ENCODE measurements at regions not wholly inside any gene's neighbourhood (a gene's known extent, or its start where the extent isn't known, plus 50 kb on each side); places are given as distances from the start of the nearest gene placed in this dataset.

DNA sequence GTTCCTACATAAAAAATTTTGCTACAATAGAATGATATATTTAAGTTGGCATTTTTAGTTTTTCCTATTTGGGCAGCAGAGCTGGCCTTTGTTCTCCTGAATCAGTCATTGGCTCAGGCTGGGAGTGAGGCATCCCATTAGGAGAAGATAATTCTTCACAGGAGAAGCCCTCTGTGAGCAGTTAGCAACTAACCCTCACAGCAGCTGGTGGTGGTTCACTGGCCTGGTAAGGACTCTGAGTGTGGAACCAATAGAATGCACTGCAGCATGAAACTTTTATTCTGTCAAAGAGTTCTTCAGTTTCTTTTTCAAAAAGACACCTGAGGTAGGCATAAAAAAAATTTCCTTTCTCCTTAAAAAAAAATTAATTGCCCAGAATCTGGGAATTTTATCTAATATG is 562.6 kb downstream of the ZNF385D start (continued):
- TF ChIP-seq, protein P1, sequence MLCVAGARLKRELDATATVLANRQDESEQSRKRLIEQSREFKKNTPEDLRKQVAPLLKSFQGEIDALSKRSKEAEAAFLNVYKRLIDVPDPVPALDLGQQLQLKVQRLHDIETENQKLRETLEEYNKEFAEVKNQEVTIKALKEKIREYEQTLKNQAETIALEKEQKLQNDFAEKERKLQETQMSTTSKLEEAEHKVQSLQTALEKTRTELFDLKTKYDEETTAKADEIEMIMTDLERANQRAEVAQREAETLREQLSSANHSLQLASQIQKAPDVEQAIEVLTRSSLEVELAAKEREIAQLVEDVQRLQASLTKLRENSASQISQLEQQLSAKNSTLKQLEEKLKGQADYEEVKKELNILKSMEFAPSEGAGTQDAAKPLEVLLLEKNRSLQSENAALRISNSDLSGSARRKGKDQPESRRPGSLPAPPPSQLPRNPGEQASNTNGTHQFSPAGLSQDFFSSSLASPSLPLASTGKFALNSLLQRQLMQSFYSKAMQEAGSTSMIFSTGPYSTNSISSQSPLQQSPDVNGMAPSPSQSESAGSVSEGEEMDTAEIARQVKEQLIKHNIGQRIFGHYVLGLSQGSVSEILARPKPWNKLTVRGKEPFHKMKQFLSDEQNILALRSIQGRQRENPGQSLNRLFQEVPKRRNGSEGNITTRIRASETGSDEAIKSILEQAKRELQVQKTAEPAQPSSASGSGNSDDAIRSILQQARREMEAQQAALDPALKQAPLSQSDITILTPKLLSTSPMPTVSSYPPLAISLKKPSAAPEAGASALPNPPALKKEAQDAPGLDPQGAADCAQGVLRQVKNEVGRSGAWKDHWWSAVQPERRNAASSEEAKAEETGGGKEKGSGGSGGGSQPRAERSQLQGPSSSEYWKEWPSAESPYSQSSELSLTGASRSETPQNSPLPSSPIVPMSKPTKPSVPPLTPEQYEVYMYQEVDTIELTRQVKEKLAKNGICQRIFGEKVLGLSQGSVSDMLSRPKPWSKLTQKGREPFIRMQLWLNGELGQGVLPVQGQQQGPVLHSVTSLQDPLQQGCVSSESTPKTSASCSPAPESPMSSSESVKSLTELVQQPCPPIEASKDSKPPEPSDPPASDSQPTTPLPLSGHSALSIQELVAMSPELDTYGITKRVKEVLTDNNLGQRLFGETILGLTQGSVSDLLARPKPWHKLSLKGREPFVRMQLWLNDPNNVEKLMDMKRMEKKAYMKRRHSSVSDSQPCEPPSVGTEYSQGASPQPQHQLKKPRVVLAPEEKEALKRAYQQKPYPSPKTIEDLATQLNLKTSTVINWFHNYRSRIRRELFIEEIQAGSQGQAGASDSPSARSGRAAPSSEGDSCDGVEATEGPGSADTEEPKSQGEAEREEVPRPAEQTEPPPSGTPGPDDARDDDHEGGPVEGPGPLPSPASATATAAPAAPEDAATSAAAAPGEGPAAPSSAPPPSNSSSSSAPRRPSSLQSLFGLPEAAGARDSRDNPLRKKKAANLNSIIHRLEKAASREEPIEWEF (IDR thresholded peaks at IDR 0.05; ENCODE audit: insufficient replicate concordance, low read depth, low read length): no peak
- no peak for TF ChIP-seq BRCA1 (IDR thresholded peaks at IDR 0.05; ENCODE audit: low read depth, low read length)
- TF ChIP-seq, protein P2, sequence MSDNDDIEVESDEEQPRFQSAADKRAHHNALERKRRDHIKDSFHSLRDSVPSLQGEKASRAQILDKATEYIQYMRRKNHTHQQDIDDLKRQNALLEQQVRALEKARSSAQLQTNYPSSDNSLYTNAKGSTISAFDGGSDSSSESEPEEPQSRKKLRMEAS (IDR thresholded peaks at IDR 0.05; ENCODE audit: low read depth, low read length): no peak
- TF ChIP-seq CHD1 (IDR thresholded peaks at IDR 0.05; ENCODE audit: low read depth, low read length): no peak
- TF ChIP-seq SPI1 (IDR thresholded peaks at IDR 0.05; ENCODE audit: borderline replicate concordance, insufficient read depth, low read depth, low read length): no peak
- TF ChIP-seq, protein P3, sequence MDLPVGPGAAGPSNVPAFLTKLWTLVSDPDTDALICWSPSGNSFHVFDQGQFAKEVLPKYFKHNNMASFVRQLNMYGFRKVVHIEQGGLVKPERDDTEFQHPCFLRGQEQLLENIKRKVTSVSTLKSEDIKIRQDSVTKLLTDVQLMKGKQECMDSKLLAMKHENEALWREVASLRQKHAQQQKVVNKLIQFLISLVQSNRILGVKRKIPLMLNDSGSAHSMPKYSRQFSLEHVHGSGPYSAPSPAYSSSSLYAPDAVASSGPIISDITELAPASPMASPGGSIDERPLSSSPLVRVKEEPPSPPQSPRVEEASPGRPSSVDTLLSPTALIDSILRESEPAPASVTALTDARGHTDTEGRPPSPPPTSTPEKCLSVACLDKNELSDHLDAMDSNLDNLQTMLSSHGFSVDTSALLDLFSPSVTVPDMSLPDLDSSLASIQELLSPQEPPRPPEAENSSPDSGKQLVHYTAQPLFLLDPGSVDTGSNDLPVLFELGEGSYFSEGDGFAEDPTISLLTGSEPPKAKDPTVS (IDR thresholded peaks at IDR 0.05; ENCODE audit: low read depth, low read length): no peak
